RWPE1 (cell line): ENCODE measurements at regions not wholly inside any gene's neighbourhood (a gene's known extent, or its start where the extent isn't known, plus 50 kb on each side); places are given as distances from the start of the nearest gene placed in this dataset.

Experiments used
- CTCF ChIA-PET: fragments of 350-600 bp; sonication (Branson Sonifier 250); formaldehyde crosslinking; extraction: SDS; loops from one replicate; lab custom pipeline; 2021; lab: Yijun Ruan, JAX
- POLR2A ChIA-PET: fragments of 400-600 bp; formaldehyde crosslinking; extraction: SDS; loops from one replicate; lab custom pipeline; 2020; ENCODE audit warnings: antibody characterized with exemption; ENCODE audit not compliant: low non-redundant PET; lab: Yijun Ruan, JAX
- DNase-seq: peaks from one replicate; pipeline ENCODE4 v3.0.0; 2012; ENCODE audit warnings: low spot score
- H3K27ac ChIP-seq: fragments of 450-650 bp; 2 replicates; pipeline ENCODE4 v1.5.1; 2017
- CTCF ChIP-seq: fragments of 450-650 bp; conservative IDR thresholded peaks from 2 replicates; pipeline ENCODE4 v1.5.1; 2017; ENCODE audit warnings: low read depth, mild to moderate bottlenecking

GRCh38 chr6:19988555-19988954, 151.4 kb downstream of the ID4 start:
- peak; percentile 23 for DNase-seq
- CTCF ChIA-PET, result no interaction called here

GRCh38 chr6:19991176-19991575, 154.0 kb downstream of the ID4 start:
- H3K27ac ChIP-seq, result no peak overlapping the region
- DNase-seq, result no peak
- CTCF ChIA-PET, result no interaction called here
- POLR2A ChIA-PET, result no interaction called here
- TF ChIP-seq CTCF, result no peak

More at GRCh38 chr6:19988555-19988954, 151.4 kb downstream of the ID4 start:
- H3K27ac ChIP-seq, result no peak overlapping the region
- TF ChIP-seq CTCF, result no peak
- POLR2A ChIA-PET, result no interaction called here

- no peak for DNase-seq
- TF ChIP-seq CTCF, result no peak
- H3K27ac ChIP-seq, result no peak overlapping the region
- ChIA-PET POLR2A (no interaction called here), CTCF (interaction anchor here (0.6 kb wide), 2 partner anchors 37 to 523 kb away, joined by 3 read pairs; no protein-coding TSS in a partner anchor)
Observed at GRCh38 chr6:19994909-19995308, 157.7 kb downstream of the ID4 start.

GRCh38 chr6:19995575-19996257, 158.5 kb downstream of the ID4 start:
- DNase-seq, result no peak
- ChIA-PET CTCF (interaction anchor here (0.6 kb wide), 1 partner anchor 524 kb away, joined by 3 read pairs; no protein-coding TSS in a partner anchor), POLR2A (no interaction called here)
- TF ChIP-seq CTCF, result no peak
- no peak overlapping the region for H3K27ac ChIP-seq

GRCh38 chr6:19997104-19997503, 159.9 kb downstream of the ID4 start:
- ChIA-PET CTCF (interaction anchor here (1.0 kb wide), 1 partner anchor 24 kb away, joined by 3 read pairs; no protein-coding TSS in a partner anchor), POLR2A (no interaction called here)
- DNase-seq, result no peak
- TF ChIP-seq CTCF, result no peak
- no peak overlapping the region for H3K27ac ChIP-seq

GRCh38 chr6:19998541-19998940, 161.4 kb downstream of the ID4 start:
- no peak for DNase-seq
- no peak overlapping the region for H3K27ac ChIP-seq
- POLR2A ChIA-PET, result no interaction called here
- no peak for TF ChIP-seq CTCF
- CTCF ChIA-PET, result no interaction called here
